SK-N-MC (cell line): ENCODE measurements at regions not wholly inside any gene's neighbourhood (a gene's known extent, or its start where the extent isn't known, plus 50 kb on each side); places are given as distances from the start of the nearest gene placed in this dataset.

ENCODE experiments used
- EZH2 ChIP-seq: fragments of 200-600 bp; sonication (generic); IDR thresholded peaks from one replicate; pipeline ENCODE4 v1.6.1; 2017; ENCODE audit warnings: antibody characterized with exemption
- FOXP2 ChIP-seq: optimal IDR thresholded peaks from 2 replicates; pipeline ENCODE3; 2011; ENCODE audit warnings: mild to moderate bottlenecking, moderate library complexity; ENCODE audit not compliant: insufficient read depth; ENCODE audit errors: extremely low read length, control extremely low read depth
- POLR2AphosphoS5 ChIP-seq: IDR thresholded peaks from 2 replicates; pipeline ENCODE4 v1.6.1; 2012; ENCODE audit warnings: mild to moderate bottlenecking, low read depth, low read length, borderline replicate concordance

GRCh38 chr5:27814983-27815382 lies 776.6 kb upstream of the CDH9 start:
- TF ChIP-seq POLR2AphosphoS5 (no peak), FOXP2 (no peak), EZH2 (no peak)
